AG10803 (cell line): ENCODE measurements at regions not wholly inside any gene's neighbourhood (a gene's known extent, or its start where the extent isn't known, plus 50 kb on each side); places are given as distances from the start of the nearest gene placed in this dataset.

Experiments used
- DNase-seq: peaks from one replicate; pipeline ENCODE4 v3.0.0; 2010; ENCODE audit warnings: low read depth
- H3K4me3 ChIP-seq: 2 replicates; pipeline ENCODE4 v1.5.1; 2011; ENCODE audit warnings: mild to moderate bottlenecking, low read length, control low read depth
- TF ChIP-seq, protein P1 (sequence below): conservative IDR thresholded peaks from 2 replicates; pipeline ENCODE4 v1.5.1; 2011; ENCODE audit warnings: mild to moderate bottlenecking, low read length, control low read depth, inconsistent platforms

DNA sequence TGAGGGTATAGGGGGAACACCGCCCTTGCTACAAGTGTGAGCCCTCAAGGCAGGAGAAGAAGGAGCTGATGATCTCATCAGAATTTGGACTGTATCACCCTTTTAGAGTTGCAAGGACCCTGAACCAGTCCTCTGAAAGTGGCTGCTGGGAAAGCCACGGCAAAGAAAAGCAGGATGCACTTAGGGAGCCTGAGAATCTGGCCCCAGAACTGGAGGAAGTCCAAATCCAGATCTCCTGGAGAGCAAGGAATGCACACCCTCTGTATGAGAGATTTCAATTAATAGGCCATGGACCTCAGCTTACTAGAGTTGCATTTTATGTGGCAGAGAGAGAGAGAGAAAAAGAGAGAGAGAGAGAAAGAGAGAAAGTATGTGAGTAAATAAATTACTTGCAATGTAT lies 662.9 kb downstream of the CCSER2 start:
- DNase-seq = no peak
- no peak overlapping the region for H3K4me3 ChIP-seq
- TF ChIP-seq, protein P1, sequence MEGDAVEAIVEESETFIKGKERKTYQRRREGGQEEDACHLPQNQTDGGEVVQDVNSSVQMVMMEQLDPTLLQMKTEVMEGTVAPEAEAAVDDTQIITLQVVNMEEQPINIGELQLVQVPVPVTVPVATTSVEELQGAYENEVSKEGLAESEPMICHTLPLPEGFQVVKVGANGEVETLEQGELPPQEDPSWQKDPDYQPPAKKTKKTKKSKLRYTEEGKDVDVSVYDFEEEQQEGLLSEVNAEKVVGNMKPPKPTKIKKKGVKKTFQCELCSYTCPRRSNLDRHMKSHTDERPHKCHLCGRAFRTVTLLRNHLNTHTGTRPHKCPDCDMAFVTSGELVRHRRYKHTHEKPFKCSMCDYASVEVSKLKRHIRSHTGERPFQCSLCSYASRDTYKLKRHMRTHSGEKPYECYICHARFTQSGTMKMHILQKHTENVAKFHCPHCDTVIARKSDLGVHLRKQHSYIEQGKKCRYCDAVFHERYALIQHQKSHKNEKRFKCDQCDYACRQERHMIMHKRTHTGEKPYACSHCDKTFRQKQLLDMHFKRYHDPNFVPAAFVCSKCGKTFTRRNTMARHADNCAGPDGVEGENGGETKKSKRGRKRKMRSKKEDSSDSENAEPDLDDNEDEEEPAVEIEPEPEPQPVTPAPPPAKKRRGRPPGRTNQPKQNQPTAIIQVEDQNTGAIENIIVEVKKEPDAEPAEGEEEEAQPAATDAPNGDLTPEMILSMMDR = no peak

DNA sequence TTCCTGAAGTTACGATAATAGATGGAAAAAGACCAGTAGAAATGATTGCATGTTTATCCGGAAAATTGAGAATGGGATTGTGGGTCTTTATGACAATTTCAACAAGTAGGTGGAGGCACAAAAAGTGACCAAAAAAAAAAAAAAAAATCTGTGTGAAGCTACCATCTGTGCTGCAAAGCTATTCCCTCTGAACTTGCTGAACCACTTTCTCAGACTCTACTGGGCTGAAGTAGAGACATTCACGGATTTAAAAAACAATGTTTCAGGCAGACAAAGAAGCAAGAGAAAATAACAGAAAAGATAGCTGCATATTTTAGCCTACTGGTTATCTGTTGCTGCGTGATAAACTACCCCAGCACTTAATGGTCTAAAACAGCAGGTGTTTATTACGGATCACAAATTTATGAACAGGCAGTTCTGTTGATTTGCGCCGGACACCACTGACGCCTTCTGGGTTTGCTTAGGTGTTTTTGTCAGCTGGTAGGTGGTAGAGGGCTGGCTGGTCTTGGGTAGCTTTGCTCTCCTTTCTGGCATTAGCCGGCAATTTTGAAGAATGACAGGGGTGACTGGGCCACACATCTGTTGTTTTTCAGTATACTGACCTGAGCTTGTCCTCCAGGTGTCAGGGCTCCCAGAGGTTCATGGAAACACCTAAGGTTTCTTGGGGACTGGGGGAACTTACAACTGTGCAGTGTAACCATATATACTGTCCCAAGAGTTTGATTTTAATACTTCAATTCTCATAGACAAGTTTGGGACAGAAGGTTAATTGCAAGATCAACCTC lies 665.1 kb downstream of the CCSER2 start:
- TF ChIP-seq, protein P1 = no peak
- no peak overlapping the region for H3K4me3 ChIP-seq
- no peak for DNase-seq

- no peak overlapping the region for H3K4me3 ChIP-seq
- no peak for DNase-seq
- TF ChIP-seq, protein P1 = no peak
Measured at GRCh38 chr10:84994722-84995121, 666.3 kb downstream of the CCSER2 start.

DNA sequence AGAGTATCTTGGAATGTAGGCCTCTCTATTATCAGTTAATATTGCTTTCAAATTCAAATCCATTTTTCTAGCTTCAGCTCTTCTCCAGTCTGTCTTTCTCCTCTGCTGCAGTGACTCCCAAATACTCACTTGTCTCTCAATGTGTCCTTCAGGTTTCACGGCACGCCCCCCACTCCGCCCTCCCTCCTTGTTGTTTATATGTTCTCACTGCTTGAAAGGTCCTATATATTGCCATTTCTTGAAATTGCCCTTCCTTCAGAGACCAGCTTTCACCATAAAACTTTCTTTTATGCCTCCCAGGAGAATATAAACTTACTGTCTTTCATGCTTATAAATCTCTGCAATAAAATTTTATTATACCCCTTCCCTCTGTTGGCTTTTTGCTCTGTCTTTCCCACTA lies 668.2 kb downstream of the CCSER2 start:
- no peak overlapping the region for H3K4me3 ChIP-seq
- TF ChIP-seq, protein P1 = no peak
- no peak for DNase-seq

GRCh38 chr10:84997870-84998269 lies 669.5 kb downstream of the CCSER2 start:
- TF ChIP-seq, protein P1 = no peak
- H3K4me3 ChIP-seq = no peak overlapping the region
- no peak for DNase-seq

DNA sequence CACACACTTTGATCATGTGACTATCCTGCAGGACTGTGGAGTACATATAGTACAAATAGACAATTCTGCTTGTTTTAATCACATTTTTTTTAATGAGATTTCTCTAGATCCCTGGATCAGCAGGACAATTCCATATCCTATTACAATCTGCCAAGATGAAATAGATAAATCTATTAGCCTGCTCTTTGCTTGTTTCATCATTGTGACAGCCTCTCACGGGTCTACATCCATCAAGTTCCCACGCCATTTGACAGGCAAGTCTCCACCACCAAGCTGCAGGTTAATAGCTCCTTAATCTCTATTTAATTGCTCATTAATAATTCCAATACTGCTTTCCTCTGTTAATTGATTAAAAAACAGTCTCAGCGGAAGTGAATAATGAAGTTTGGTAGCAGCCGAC lies 671.5 kb downstream of the CCSER2 start:
- no peak overlapping the region for H3K4me3 ChIP-seq
- TF ChIP-seq, protein P1 = no peak
- no peak for DNase-seq

GRCh38 chr10:85003083-85003482 lies 674.7 kb downstream of the CCSER2 start:
- no peak for DNase-seq
- TF ChIP-seq, protein P1 = no peak

More at GRCh38 chr10:85003083-85003482, 674.7 kb downstream of the CCSER2 start:
- no peak overlapping the region for H3K4me3 ChIP-seq
